CD4-positive, alpha-beta T cell (primary cell): ENCODE measurements at regions not wholly inside any gene's neighbourhood (a gene's known extent, or its start where the extent isn't known, plus 50 kb on each side); places are given as distances from the start of the nearest gene placed in this dataset.

Experiments used
- ATAC-seq: fragments of 200-7000 bp; cut with Tn5 transposase; one replicate; pipeline ENCODE4 v1.10.0; 2022; ENCODE audit warnings: mild to moderate bottlenecking; ENCODE audit not compliant: poor library complexity
- CTCF ChIA-PET: fragments of 350-600 bp; sonication (Branson Sonifier 250); formaldehyde crosslinking; loops from one replicate; lab custom pipeline; 2021; ENCODE audit warnings: antibody characterized with exemption, inconsistent platforms; lab: Charles Lee
- POLR2A ChIA-PET: fragments of 350-600 bp; sonication (Branson Sonifier 250); formaldehyde crosslinking; loops from one replicate; lab custom pipeline; 2021; ENCODE audit warnings: antibody characterized with exemption, inconsistent platforms; lab: Charles Lee
- DNase-seq, 14 experiments: peaks; one replicate each; pipeline ENCODE4 v3.0.0-alpha.2; 2013 to 2020; ENCODE audit warnings: mixed read lengths in 2 of 14
- H3K27ac ChIP-seq, 2 donors: one replicate each; pipeline versions ENCODE4 v1.5.1 to v1.7.0; 2013; ENCODE audit warnings: low read length in 2 of 2, low read depth in 1 of 2, mild to moderate bottlenecking in 1 of 2
- H3K27me3 ChIP-seq, 2 experiments: 1 replicate in 1 of 2; 2 replicates in 1 of 2; pipeline versions ENCODE4 v1.6.1 to v1.7.0; 2013; ENCODE audit warnings: low read length in 2 of 2, control low read depth in 1 of 2, mild to moderate bottlenecking in 1 of 2, moderate library complexity in 1 of 2; ENCODE audit not compliant: insufficient read depth in 2 of 2, control insufficient read depth in 1 of 2
- H3K36me3 ChIP-seq: one replicate; pipeline ENCODE4 v1.6.1; 2013; ENCODE audit warnings: low read length, control low read depth; ENCODE audit not compliant: insufficient read depth
- H3K4me1 ChIP-seq: one replicate; pipeline ENCODE4 v1.6.1; 2013; ENCODE audit warnings: low read length, control low read depth; ENCODE audit not compliant: insufficient read depth
- H3K4me3 ChIP-seq: one replicate; pipeline ENCODE4 v1.5.1; 2013; ENCODE audit warnings: mild to moderate bottlenecking, low read length, moderate library complexity
- H3K9me3 ChIP-seq, 2 experiments: 1 replicate in 1 of 2; 2 replicates in 1 of 2; pipeline versions ENCODE4 v1.6.1 to v1.7.0; 2013; ENCODE audit warnings: low read length in 2 of 2, mild to moderate bottlenecking in 2 of 2, control low read depth in 1 of 2, moderate library complexity in 1 of 2; ENCODE audit not compliant: control insufficient read depth in 1 of 2, insufficient read depth in 1 of 2
- H3K27ac Mint-ChIP-seq: one replicate; pipeline ENCODE4 v1.8.0; 2020; ENCODE audit warnings: mixed read lengths
- H3K27me3 Mint-ChIP-seq: one replicate; pipeline ENCODE4 v1.8.0; 2021; ENCODE audit warnings: mixed read lengths
- H3K36me3 Mint-ChIP-seq: one replicate; pipeline ENCODE4 v1.8.0; 2021; ENCODE audit warnings: low read depth, mixed read lengths
- H3K4me1 Mint-ChIP-seq: one replicate; pipeline ENCODE4 v1.8.0; 2021; ENCODE audit warnings: low read depth, mixed read lengths
- H3K4me3 Mint-ChIP-seq: one replicate; pipeline ENCODE4 v1.8.0; 2020; ENCODE audit warnings: mild to moderate bottlenecking, mixed read lengths
- H3K9me3 Mint-ChIP-seq: one replicate; pipeline ENCODE4 v1.8.0; 2020; ENCODE audit warnings: mixed read lengths
- CTCF ChIP-seq: fragments of 200-600 bp; IDR thresholded peaks from one replicate; pipeline ENCODE4 v1.8.0; 2022; ENCODE audit warnings: antibody characterized with exemption, mild to moderate bottlenecking
- intact Hi-C, 2 experiments: fragments of 100-400 bp; cut with DNase I in 1 of 2; cut with micrococcal nuclease in 1 of 2; formaldehyde crosslinking; loops; one replicate each; pipeline versions ENCODE4 v1.15.1 to v1.9.0; 2023 to 2025; cut with DNase I, micrococcal nuclease

GRCh38 chr22:49334976-49335375 is 492.7 kb downstream of the BRD1 start:
- CTCF ChIA-PET: no interaction called here
- DNase-seq: peak in 1 of 14 experiments; percentile 21
- intact Hi-C loops: no loop called here

GRCh38 chr22:49334449-49334789 is 493.3 kb downstream of the BRD1 start:
- Mint-ChIP-seq H3K4me1 (no peaks in the 10 kb centered on the region), H3K27me3 (peaks cover 18% of the 10 kb centered on the region), H3K27ac (no peak overlapping the region), H3K36me3 (no peaks in the 10 kb centered on the region), H3K4me3 (no peak overlapping the region), H3K9me3 (no peaks in the 10 kb centered on the region)
- Histone ChIP-seq H3K27ac (no peak overlapping the region), H3K4me1 (no peaks in the 10 kb centered on the region), H3K9me3 (no peaks in the 10 kb centered on the region), H3K4me3 (no peak overlapping the region), H3K27me3 (no peaks in the 10 kb centered on the region), H3K36me3 (no peaks in the 10 kb centered on the region)
- ATAC-seq (no peak), DNase-seq (no peak)
- POLR2A ChIA-PET: no interaction called here
- intact Hi-C loops: no loop called here
- TF ChIP-seq CTCF: no peak
- CTCF ChIA-PET: no interaction called here

More at GRCh38 chr22:49334976-49335375, 492.7 kb downstream of the BRD1 start:
- Histone ChIP-seq H3K27me3 (no peaks in the 10 kb centered on the region), H3K9me3 (no peaks in the 10 kb centered on the region), H3K4me3 (no peak overlapping the region), H3K36me3 (no peaks in the 10 kb centered on the region), H3K4me1 (no peaks in the 10 kb centered on the region), H3K27ac (no peak overlapping the region)
- no peak for ATAC-seq
- no peaks in the 10 kb centered on the region for H3K4me1 Mint-ChIP-seq
- H3K36me3 Mint-ChIP-seq: no peaks in the 10 kb centered on the region
- H3K9me3 Mint-ChIP-seq: no peaks in the 10 kb centered on the region
- POLR2A ChIA-PET: no interaction called here
- H3K4me3 Mint-ChIP-seq: no peak overlapping the region
- peaks cover 13% of the 10 kb centered on the region for H3K27me3 Mint-ChIP-seq
- no peak for TF ChIP-seq CTCF
- no peak overlapping the region for H3K27ac Mint-ChIP-seq

GRCh38 chr22:49333206-49333605 is 494.5 kb downstream of the BRD1 start:
- DNase-seq: peak in 1 of 14 experiments; percentile 15
- H3K27ac Mint-ChIP-seq: no peak overlapping the region
- Histone ChIP-seq H3K36me3 (no peaks in the 10 kb centered on the region), H3K27me3 (no peaks in the 10 kb centered on the region), H3K4me3 (no peak overlapping the region), H3K4me1 (no peaks in the 10 kb centered on the region), H3K27ac (no peak overlapping the region), H3K9me3 (peaks cover 0 to 5% of the 10 kb centered on the region in 2 experiments)
- intact Hi-C loops: no loop called here
- no peak for ATAC-seq
- no peak for TF ChIP-seq CTCF
- peaks cover 23% of the 10 kb centered on the region for H3K27me3 Mint-ChIP-seq
- H3K36me3 Mint-ChIP-seq: no peaks in the 10 kb centered on the region
- ChIA-PET POLR2A (no interaction called here), CTCF (no interaction called here)
- H3K4me1 Mint-ChIP-seq: no peaks in the 10 kb centered on the region
- H3K9me3 Mint-ChIP-seq: no peaks in the 10 kb centered on the region
- no peak overlapping the region for H3K4me3 Mint-ChIP-seq
